HT1080 (cell line): ENCODE measurements at regions not wholly inside any gene's neighbourhood (a gene's known extent, or its start where the extent isn't known, plus 50 kb on each side); places are given as distances from the start of the nearest gene placed in this dataset.
A peak's percentile ranks its signal among the peaks of the same experiment; 100 is the strongest.
"Not testable (repeated sequence)": the region's sequence is repeated elsewhere in the genome, so short reads cannot be mapped to it uniquely, and the experiment has no call there.

Experiments used
- DNase-seq: peaks from one replicate; pipeline ENCODE4 v3.0.0-alpha.2; 2015; ENCODE audit warnings: low read depth

DNA sequence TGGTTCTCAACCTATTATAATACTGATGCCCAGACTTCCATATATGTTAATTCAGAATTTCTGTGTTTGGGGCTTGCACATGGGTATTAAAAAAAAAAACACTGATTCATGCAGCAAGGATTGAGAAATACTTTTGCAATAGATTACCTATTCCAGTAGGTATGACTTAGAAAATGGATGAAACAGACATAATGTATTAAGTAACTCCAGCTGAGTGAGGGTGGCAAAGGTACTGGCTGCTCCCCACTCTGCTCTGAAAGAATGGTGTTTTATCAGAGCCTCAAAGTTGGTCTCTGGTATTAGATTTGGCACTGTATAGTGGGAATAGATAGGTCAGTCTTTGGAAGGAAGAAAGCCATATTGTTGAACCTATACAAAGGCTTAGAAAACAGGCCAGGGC is 234.3 kb upstream of the FOLH1 start:
- no peak for DNase-seq

GRCh38 chr11:49439901-49440300 is 231.5 kb upstream of the FOLH1 start:
- DNase-seq: not testable (repeated sequence)

DNA sequence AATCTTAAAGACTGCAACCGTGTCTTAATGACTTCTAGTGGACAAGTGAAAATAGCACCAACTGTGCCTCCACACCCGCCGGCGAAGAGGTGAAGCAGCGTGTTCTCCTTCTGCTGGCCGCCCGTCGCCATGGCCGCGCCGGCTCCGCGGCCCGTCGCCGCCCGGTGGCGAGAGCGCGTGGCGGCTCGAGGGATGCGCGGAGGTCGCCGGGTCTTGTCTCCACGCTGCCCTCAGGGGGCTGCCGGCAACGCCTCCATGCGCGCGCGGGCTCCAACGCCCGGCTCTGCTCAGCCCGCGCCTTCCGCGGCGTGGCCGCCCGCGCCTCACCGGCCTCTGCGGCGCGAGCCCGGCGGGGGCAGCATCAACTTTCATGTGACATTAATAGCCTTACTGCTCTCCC is 225.9 kb upstream of the FOLH1 start:
- DNase-seq: not testable (repeated sequence)

DNA sequence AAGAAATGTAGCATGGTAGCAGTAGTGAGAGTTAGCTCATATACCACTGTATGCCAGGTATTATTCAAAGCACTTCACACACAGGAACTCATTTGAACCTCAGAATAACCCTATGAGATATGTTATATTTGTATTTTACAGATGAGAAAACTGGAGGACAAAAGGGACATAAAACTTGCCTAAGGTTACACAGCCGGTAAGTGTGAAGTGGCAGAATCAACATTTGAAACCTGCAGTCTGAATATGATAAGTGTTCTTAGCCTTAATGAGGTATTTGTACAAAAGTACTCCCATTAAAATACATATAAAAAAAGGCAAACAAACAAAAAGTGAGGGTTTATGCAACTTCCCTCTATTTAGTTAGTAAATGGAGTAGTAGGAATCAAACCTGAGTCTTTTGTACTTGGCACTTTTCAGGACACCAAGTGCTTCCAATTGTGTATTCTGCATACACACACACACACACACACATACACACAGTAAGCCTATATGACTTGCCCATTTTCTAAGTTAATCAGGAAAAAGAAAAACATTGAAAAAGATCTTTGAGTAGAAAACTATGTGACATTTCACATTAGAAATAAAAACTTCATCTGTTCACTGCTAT is 223.9 kb upstream of the FOLH1 start:
- DNase-seq: no peak

DNA sequence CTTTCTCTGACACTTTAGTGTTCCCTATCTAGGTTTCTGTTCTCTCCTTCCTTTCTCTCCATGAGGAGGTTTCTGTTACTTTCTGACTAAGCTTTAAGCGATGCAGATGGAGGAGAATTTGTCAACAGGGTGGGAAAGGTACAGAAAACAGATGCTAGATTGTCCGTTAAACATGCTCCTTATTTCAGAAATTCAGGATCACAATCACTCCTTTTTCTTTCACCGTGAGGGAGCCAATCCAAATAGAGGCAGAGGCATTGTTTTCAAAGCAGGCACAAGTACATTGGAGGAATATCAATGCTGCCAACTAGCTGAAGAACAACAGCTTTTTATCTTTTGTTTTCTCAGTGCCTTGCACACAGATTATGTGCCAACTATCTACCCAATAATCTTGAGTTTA is 215.7 kb upstream of the FOLH1 start:
- DNase-seq: no peak

- DNase-seq: not testable (repeated sequence)
Observed at GRCh38 chr11:49418877-49419276, 210.5 kb upstream of the FOLH1 start.

DNA sequence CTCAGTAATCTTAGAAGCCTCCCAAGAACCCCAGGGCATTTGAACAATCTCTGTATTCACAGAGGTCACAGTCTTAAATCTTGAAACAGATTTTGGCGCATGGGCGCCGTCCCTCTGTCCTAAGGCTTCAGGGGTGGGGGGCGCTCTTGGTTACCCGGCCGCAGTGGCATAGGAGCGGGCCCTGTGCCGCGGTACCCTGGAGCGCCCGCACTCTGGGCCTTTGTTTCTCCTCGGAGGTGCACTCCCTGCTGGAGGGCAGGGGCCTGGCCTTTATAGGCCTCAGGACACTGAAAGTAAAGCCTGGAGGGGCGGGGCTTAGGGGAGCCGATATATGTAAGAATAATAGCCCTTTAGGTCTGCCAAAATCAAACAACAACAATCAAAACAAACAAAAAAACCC is 197.3 kb upstream of the FOLH1 start:
- no peak for DNase-seq

DNA sequence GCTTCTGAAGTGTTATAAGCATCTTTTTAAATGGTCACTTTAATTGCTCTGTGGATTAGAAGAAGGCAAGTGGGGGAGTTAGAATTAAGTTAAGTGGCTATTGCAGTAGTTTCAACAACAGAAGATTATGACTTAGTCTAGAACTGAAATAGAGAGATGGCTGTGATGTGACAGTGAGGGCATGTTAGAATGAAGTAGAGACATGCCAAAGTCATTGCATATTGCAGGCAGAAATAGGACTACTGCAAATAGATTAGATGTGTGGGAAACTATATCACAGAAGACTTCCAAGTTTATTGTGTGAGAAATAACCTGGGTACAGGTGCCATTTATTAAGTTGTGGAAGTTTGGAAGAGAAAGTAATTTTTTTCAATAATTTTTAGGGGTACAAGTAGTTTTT is 187.4 kb upstream of the FOLH1 start:
- DNase-seq: not testable (repeated sequence)

- not testable (repeated sequence) for DNase-seq
Observed at GRCh38 chr11:49390362-49390761, 182.0 kb upstream of the FOLH1 start.

GRCh38 chr11:49389149-49389548 is 180.7 kb upstream of the FOLH1 start:
- peak; percentile 7 for DNase-seq

GRCh38 chr11:49384371-49384770 is 176.0 kb upstream of the FOLH1 start:
- DNase-seq: not testable (repeated sequence)

DNA sequence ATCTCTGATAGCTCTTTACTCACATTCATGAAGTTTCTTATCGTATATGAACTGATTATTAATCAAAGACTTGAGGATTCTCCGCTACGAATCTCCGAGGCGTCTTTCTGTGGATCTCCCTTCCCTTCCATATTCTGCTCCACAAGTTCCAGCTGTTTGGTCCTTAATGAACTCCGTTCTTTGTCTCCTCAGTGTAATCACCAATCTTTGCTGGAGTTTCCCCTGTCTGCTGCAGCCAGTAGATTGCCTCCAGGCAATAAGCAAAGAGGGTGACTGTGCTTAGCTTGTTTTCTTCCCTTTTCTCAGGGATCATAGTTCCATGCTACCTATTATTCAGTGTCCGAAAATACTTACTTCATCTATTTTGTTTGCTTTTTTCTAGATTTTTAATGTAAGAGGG is 169.6 kb upstream of the FOLH1 start:
- no peak for DNase-seq

- not testable (repeated sequence) for DNase-seq
Observed at GRCh38 chr11:49373866-49374265, 165.5 kb upstream of the FOLH1 start.

GRCh38 chr11:49373385-49373784 is 165.0 kb upstream of the FOLH1 start:
- DNase-seq: not testable (repeated sequence)

DNA sequence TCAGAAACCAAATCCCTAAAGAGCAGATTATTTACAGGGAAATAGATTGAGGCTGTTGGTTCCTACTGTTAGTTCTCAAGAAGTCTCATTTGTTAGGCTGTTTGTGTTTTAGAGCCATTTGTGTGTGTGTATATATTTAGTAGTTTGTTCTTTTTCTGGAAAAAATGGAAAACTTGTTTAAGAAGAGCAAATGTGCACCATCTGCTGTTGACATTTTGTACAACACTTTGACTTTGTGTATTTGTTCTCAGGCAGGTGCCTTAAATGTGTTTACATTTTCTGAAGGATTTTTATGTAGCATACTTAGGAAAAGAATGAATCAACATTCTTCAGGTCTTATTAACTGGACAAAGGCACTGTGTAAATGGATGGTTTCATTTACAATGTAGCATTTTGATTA is 163.7 kb upstream of the FOLH1 start:
- DNase-seq: peak; percentile 2

GRCh38 chr11:49368556-49368955 is 160.2 kb upstream of the FOLH1 start:
- not testable (repeated sequence) for DNase-seq

DNA sequence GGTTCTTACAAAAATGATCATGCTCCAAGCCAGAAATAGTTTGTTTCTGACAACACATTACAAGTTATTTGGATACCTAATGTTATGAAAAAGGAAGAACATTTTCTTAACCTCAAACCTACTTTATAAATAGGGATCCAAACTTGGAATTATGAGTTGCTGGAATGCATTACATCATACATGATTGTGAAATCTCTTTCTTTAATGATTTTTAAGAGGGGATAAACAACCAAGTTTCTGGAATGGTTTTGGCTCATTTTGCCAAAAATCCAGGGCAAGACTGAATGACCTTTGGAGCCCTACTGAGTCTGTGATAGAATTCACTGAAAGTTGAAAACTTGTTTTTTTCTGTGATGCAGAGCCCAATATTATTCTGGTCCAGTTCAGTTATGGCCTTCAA is 157.0 kb upstream of the FOLH1 start:
- DNase-seq: not testable (repeated sequence)

- not testable (repeated sequence) for DNase-seq
Observed at GRCh38 chr11:49362994-49363393, 154.6 kb upstream of the FOLH1 start.

GRCh38 chr11:49354536-49354935 is 146.1 kb upstream of the FOLH1 start:
- not testable (repeated sequence) for DNase-seq

- not testable (repeated sequence) for DNase-seq
Observed at GRCh38 chr11:49352868-49353267, 144.5 kb upstream of the FOLH1 start.

DNA sequence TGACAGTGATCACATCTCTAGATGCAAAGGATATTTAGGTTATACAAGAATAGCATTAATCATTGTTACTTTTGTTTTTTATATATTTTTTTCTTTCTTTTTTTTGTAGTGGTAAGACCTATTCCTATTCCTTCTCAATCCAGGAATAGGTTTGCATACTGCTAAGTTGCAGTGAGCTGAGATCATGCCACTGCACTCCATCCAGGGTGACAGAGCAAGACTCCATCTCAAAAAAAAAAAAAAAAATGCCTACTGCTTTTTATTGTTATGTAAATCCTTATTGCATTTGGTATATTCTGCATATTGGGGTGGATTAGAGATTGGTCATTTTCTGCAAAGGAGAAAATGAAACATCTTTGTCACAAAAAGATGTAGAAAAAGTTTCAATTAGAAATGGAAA is 138.2 kb upstream of the FOLH1 start:
- DNase-seq: not testable (repeated sequence)

DNA sequence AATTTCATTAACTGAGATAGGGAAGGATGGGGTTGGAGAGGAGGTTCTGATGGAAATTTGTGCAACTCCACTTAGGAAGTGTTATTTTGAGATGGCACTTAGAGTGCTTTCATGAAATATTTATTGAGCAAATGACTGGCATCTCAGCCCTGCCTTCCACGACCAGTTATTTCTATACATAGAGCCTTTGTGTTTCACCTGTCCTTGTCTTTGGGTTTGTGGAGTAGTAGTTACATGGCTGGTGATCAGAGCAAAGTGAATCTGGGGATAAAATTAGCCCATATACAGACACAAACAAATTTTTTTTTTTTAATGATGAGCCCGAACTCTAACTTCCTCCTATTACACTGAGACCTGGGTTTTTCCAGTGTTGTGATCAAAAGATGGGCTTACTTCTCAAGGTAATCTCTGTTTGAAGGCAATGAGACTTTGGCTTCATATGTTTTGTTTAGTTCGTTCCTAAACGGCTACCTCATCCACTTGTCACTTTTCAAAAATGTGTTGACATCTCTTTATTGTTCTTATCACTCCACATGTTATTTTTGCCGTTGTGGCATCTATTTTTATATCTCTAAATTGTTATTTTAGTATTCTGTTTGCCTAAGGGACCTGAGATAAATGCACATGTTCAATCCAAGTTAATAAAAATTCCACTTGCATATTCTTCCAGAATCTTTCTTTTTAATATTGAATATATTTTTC is 120.2 kb upstream of the FOLH1 start:
- DNase-seq: not testable (repeated sequence)

- DNase-seq: not testable (repeated sequence)
Observed at GRCh38 chr11:49327766-49328165, 119.4 kb upstream of the FOLH1 start.
